Neural crest cell (in vitro differentiated cells): ENCODE measurements at regions not wholly inside any gene's neighbourhood (a gene's known extent, or its start where the extent isn't known, plus 50 kb on each side); places are given as distances from the start of the nearest gene placed in this dataset.

Experiments used
- DNase-seq: peaks from one replicate; pipeline ENCODE4 v3.0.0; 2021; ENCODE audit warnings: low read depth, mixed read lengths, low spot score
- H3K27ac Mint-ChIP-seq: one replicate; pipeline ENCODE4 v1.8.0; 2021; ENCODE audit warnings: mild to moderate bottlenecking, mixed read lengths; ENCODE audit not compliant: unreplicated experiment
- H3K27me3 Mint-ChIP-seq: 2 replicates; pipeline ENCODE4 v1.8.0; 2021; ENCODE audit warnings: low read depth, mild to moderate bottlenecking, mixed read lengths
- H3K36me3 Mint-ChIP-seq: 2 replicates; pipeline ENCODE4 v1.8.0; 2021; ENCODE audit warnings: low read depth, mild to moderate bottlenecking, mixed read lengths
- H3K4me1 Mint-ChIP-seq: 2 replicates; pipeline ENCODE4 v1.8.0; 2021; ENCODE audit warnings: mixed read lengths
- H3K4me3 Mint-ChIP-seq: one replicate; pipeline ENCODE4 v1.8.0; 2021; ENCODE audit warnings: mild to moderate bottlenecking, mixed read lengths
- H3K9me3 Mint-ChIP-seq: 2 replicates; pipeline ENCODE4 v1.8.0; 2021; ENCODE audit warnings: mixed read lengths
- CTCF ChIP-seq: fragments of 200-600 bp; sonication (generic); conservative IDR thresholded peaks from 2 replicates; pipeline ENCODE4 v1.5.0; 2021; ENCODE audit warnings: antibody characterized with exemption, mild to moderate bottlenecking

- DNase-seq, result no peak
- Mint-ChIP-seq H3K4me1 (peaks cover 3% of the 10 kb centered on the region), H3K27me3 (no peaks in the 10 kb centered on the region), H3K9me3 (peaks cover 11% of the 10 kb centered on the region), H3K36me3 (peaks cover 6% of the 10 kb centered on the region), H3K4me3 (no peak overlapping the region), H3K27ac (no peak overlapping the region)
- TF ChIP-seq CTCF, result no peak
These were observed 289.3 kb upstream of the TAS2R1 start for GRCh38 chr5:9919306-9920030.

GRCh38 chr5:9905661-9906060 lies 275.5 kb upstream of the TAS2R1 start:
- TF ChIP-seq CTCF, result no peak
- Mint-ChIP-seq H3K27me3 (no peaks in the 10 kb centered on the region), H3K36me3 (no peaks in the 10 kb centered on the region), H3K27ac (no peak overlapping the region), H3K4me3 (no peak overlapping the region), H3K4me1 (no peaks in the 10 kb centered on the region), H3K9me3 (peaks cover 2% of the 10 kb centered on the region)
- no peak for DNase-seq

- Mint-ChIP-seq H3K4me3 (no peak overlapping the region), H3K4me1 (no peaks in the 10 kb centered on the region), H3K27me3 (no peaks in the 10 kb centered on the region), H3K27ac (no peak overlapping the region), H3K9me3 (peaks cover 2% of the 10 kb centered on the region), H3K36me3 (no peaks in the 10 kb centered on the region)
- DNase-seq, result no peak
- TF ChIP-seq CTCF, result no peak
These were observed 273.6 kb upstream of the TAS2R1 start for GRCh38 chr5:9903801-9904200.

GRCh38 chr5:9898319-9898718 lies 268.2 kb upstream of the TAS2R1 start:
- no peak overlapping the region for H3K27ac Mint-ChIP-seq
- H3K9me3 Mint-ChIP-seq, result no peaks in the 10 kb centered on the region
- no peak overlapping the region for H3K4me3 Mint-ChIP-seq
- peaks cover 10% of the 10 kb centered on the region for H3K4me1 Mint-ChIP-seq
- peaks cover 3% of the 10 kb centered on the region for H3K27me3 Mint-ChIP-seq
- peak; percentile 9 for DNase-seq
- H3K36me3 Mint-ChIP-seq, result no peaks in the 10 kb centered on the region
- peak; percentile 53 for TF ChIP-seq CTCF

- no peak for DNase-seq
- Mint-ChIP-seq H3K4me3 (no peak overlapping the region), H3K36me3 (no peaks in the 10 kb centered on the region), H3K4me1 (peaks cover 10% of the 10 kb centered on the region), H3K9me3 (no peaks in the 10 kb centered on the region), H3K27me3 (peaks cover 3% of the 10 kb centered on the region), H3K27ac (peak overlapping the region; percentile 14)
- TF ChIP-seq CTCF, result no peak
These were observed 265.1 kb upstream of the TAS2R1 start for GRCh38 chr5:9895302-9895645.
